SK-N-SH treated with all-trans-retinoic acid at 6 μM for 48 hours (cell line): ENCODE measurements at regions not wholly inside any gene's neighbourhood (a gene's known extent, or its start where the extent isn't known, plus 50 kb on each side); places are given as distances from the start of the nearest gene placed in this dataset.

Experiments used
- ATAC-seq: fragments of 200-7000 bp; cut with Tn5 transposase; 3 replicates; pipeline ENCODE4 v1.9.1; 2020; ENCODE audit warnings: mild to moderate bottlenecking, moderate library complexity
- ARNTL ChIP-seq: fragments of 450-650 bp; formaldehyde crosslinking; IDR thresholded peaks from 2 replicates; pipeline ENCODE4 v1.5.0; 2020; ENCODE audit warnings: low read depth, mild to moderate bottlenecking, moderate library complexity, borderline replicate concordance
- BACH2 ChIP-seq: fragments of 250-450 bp; sonication (Bioruptor Pico); IDR thresholded peaks from 2 replicates; pipeline ENCODE4 v1.9.0; 2021; ENCODE audit warnings: mild to moderate bottlenecking, borderline replicate concordance
- CREB5 ChIP-seq: fragments of 250-450 bp; sonication (Bioruptor Pico); IDR thresholded peaks from 2 replicates; pipeline ENCODE4 v1.5.1; 2020; ENCODE audit warnings: low read depth, mild to moderate bottlenecking, moderate library complexity
- CSDC2 ChIP-seq: fragments of 250-450 bp; sonication (Bioruptor Pico); IDR thresholded peaks from 2 replicates; pipeline ENCODE4 v1.5.0; 2020; ENCODE audit warnings: mild to moderate bottlenecking, moderate library complexity
- CSRNP3 ChIP-seq: fragments of 250-450 bp; sonication (Bioruptor Pico); IDR thresholded peaks from 2 replicates; pipeline ENCODE4 v1.5.1; 2021; ENCODE audit warnings: mild to moderate bottlenecking, moderate library complexity
- GLIS3 ChIP-seq: fragments of 250-450 bp; sonication (Bioruptor Pico); IDR thresholded peaks from 2 replicates; pipeline ENCODE4 v1.5.0; 2020; ENCODE audit warnings: mild to moderate bottlenecking, moderate library complexity
- ISL1 ChIP-seq: fragments of 250-450 bp; sonication (Bioruptor Pico); IDR thresholded peaks from 2 replicates; pipeline ENCODE4 v2.1.2; 2022; ENCODE audit warnings: mild to moderate bottlenecking, moderate library complexity
- POU6F1 ChIP-seq: fragments of 250-450 bp; sonication (Bioruptor Pico); IDR thresholded peaks from 2 replicates; pipeline ENCODE4 v1.8.0; 2021; ENCODE audit warnings: low read depth, mild to moderate bottlenecking, moderate library complexity, borderline replicate concordance
- PPARA ChIP-seq: fragments of 250-450 bp; sonication (Bioruptor Pico); IDR thresholded peaks from 2 replicates; pipeline ENCODE4 v1.5.0; 2020; ENCODE audit warnings: mild to moderate bottlenecking, borderline replicate concordance
- RARB ChIP-seq: fragments of 250-450 bp; sonication (Bioruptor Pico); IDR thresholded peaks from 2 replicates; pipeline ENCODE4 v1.8.0; 2021; ENCODE audit warnings: mild to moderate bottlenecking, moderate library complexity
- SNAI2 ChIP-seq: fragments of 250-450 bp; sonication (Bioruptor Pico); IDR thresholded peaks from 2 replicates; pipeline ENCODE4 v1.5.0; 2020; ENCODE audit warnings: mild to moderate bottlenecking, moderate library complexity
- TCF4 ChIP-seq: fragments of 250-450 bp; sonication (Bioruptor Pico); IDR thresholded peaks from 2 replicates; pipeline ENCODE4 v1.8.0; 2021; ENCODE audit warnings: mild to moderate bottlenecking, moderate library complexity, borderline replicate concordance
- TSHZ2 ChIP-seq: fragments of 250-450 bp; sonication (Bioruptor Pico); IDR thresholded peaks from 2 replicates; pipeline ENCODE4 v1.5.0; 2020; ENCODE audit warnings: mild to moderate bottlenecking, moderate library complexity
- ZC3H10 ChIP-seq: fragments of 250-450 bp; sonication (Bioruptor Pico); IDR thresholded peaks from 2 replicates; pipeline ENCODE4 v1.5.1; 2021; ENCODE audit warnings: mild to moderate bottlenecking, moderate library complexity
- ZFP3 ChIP-seq: fragments of 250-450 bp; sonication (Bioruptor Pico); IDR thresholded peaks from 2 replicates; pipeline ENCODE4 v1.5.0; 2020; ENCODE audit warnings: mild to moderate bottlenecking, moderate library complexity
- ZFP30 ChIP-seq: fragments of 450-650 bp; formaldehyde crosslinking; IDR thresholded peaks from 2 replicates; pipeline ENCODE4 v1.5.0; 2022; ENCODE audit warnings: mild to moderate bottlenecking, moderate library complexity
- ZNF565 ChIP-seq: fragments of 450-650 bp; formaldehyde crosslinking; conservative IDR thresholded peaks from 2 replicates; pipeline ENCODE4 v1.5.0; 2020; ENCODE audit warnings: low read depth, mild to moderate bottlenecking, moderate library complexity
- ZNF8 ChIP-seq: fragments of 450-650 bp; formaldehyde crosslinking; IDR thresholded peaks from 2 replicates; pipeline ENCODE4 v1.5.0; 2020; ENCODE audit warnings: mild to moderate bottlenecking, moderate library complexity

GRCh38 chr5:135225856-135226560 lies 173.0 kb downstream of the MACROH2A1 start (continued):
- TF ChIP-seq CREB5 (CRISPR knock-in tag) = no peak
- TF ChIP-seq ISL1 (CRISPR knock-in tag) = no peak
- TF ChIP-seq BACH2 (CRISPR knock-in tag) = no peak
- no peak for TF ChIP-seq SNAI2
- no peak for TF ChIP-seq GLIS3
- TF ChIP-seq TCF4 (CRISPR knock-in tag) = no peak

GRCh38 chr5:135223891-135224625 lies 175.0 kb downstream of the MACROH2A1 start:
- TF ChIP-seq ZC3H10 (no peak), ARNTL (CRISPR knock-in tag) (no peak), ZNF8 (CRISPR knock-in tag) (no peak), ZFP30 (no peak), CSDC2 (CRISPR knock-in tag) (no peak)
- ATAC-seq = no peak

GRCh38 chr5:135223404-135223803 lies 175.6 kb downstream of the MACROH2A1 start:
- ATAC-seq = no peak
- TF ChIP-seq ZFP30 = no peak
- TF ChIP-seq CSDC2 (CRISPR knock-in tag) = no peak
- TF ChIP-seq ARNTL (CRISPR knock-in tag) = no peak
- TF ChIP-seq ZNF8 (CRISPR knock-in tag) = no peak
- no peak for TF ChIP-seq CREB5 (CRISPR knock-in tag)
- no peak for TF ChIP-seq PPARA (CRISPR knock-in tag)
- no peak for TF ChIP-seq ZFP3 (CRISPR knock-in tag)
- no peak for TF ChIP-seq CSRNP3
- TF ChIP-seq TSHZ2 (CRISPR knock-in tag) = no peak
- TF ChIP-seq GLIS3 = no peak
- no peak for TF ChIP-seq RARB (CRISPR knock-in tag)
- no peak for TF ChIP-seq SNAI2
- TF ChIP-seq ZNF565 (CRISPR knock-in tag) = no peak

GRCh38 chr5:135222771-135223170 lies 176.3 kb downstream of the MACROH2A1 start:
- ATAC-seq = no peak
- TF ChIP-seq POU6F1 = no peak
- TF ChIP-seq ISL1 (CRISPR knock-in tag) = no peak
- no peak for TF ChIP-seq PPARA (CRISPR knock-in tag)
